Trophoblast cell (in vitro differentiated cells and primary cell): ENCODE measurements at regions not wholly inside any gene's neighbourhood (a gene's known extent, or its start where the extent isn't known, plus 50 kb on each side); places are given as distances from the start of the nearest gene placed in this dataset.
"Not testable (repeated sequence)": the region's sequence is repeated elsewhere in the genome, so short reads cannot be mapped to it uniquely, and the experiment has no call there.

Experiments used
- DNase-seq, 2 donors: peaks; one replicate each; pipeline ENCODE4 v3.0.0-alpha.2; 2016
- H2AFZ ChIP-seq: 2 replicates; pipeline ENCODE4 v1.6.1; 2013; ENCODE audit warnings: low read length, moderate library complexity, mild to moderate bottlenecking; ENCODE audit not compliant: insufficient read depth, poor library complexity
- H2AK5ac ChIP-seq: 2 replicates; pipeline ENCODE4 v1.6.1; 2013; ENCODE audit warnings: mild to moderate bottlenecking, low read length
- H2BK120ac ChIP-seq: 2 replicates; pipeline ENCODE4 v1.6.1; 2013; ENCODE audit warnings: low read length, mild to moderate bottlenecking, moderate library complexity; ENCODE audit not compliant: insufficient read depth, poor library complexity
- H2BK12ac ChIP-seq: 2 replicates; pipeline ENCODE4 v1.6.1; 2013; ENCODE audit warnings: mild to moderate bottlenecking, low read length, moderate library complexity
- H2BK5ac ChIP-seq: 2 replicates; pipeline ENCODE4 v1.6.1; 2013; ENCODE audit warnings: low read length, low read depth, moderate library complexity, mild to moderate bottlenecking; ENCODE audit not compliant: poor library complexity
- H3K14ac ChIP-seq: 2 replicates; pipeline ENCODE4 v1.6.1; 2013; ENCODE audit warnings: mild to moderate bottlenecking, low read length
- H3K18ac ChIP-seq: 2 replicates; pipeline ENCODE4 v1.6.1; 2013; ENCODE audit warnings: mild to moderate bottlenecking, low read length
- H3K23ac ChIP-seq: 2 replicates; pipeline ENCODE4 v1.6.1; 2013; ENCODE audit warnings: low read length
- H3K27ac ChIP-seq: 2 replicates; pipeline ENCODE4 v1.5.1; 2013; ENCODE audit warnings: low read depth, mild to moderate bottlenecking, inconsistent platforms, low read length, moderate library complexity
- H3K27me3 ChIP-seq: 2 replicates; pipeline ENCODE4 v1.6.1; 2013; ENCODE audit warnings: inconsistent platforms, mild to moderate bottlenecking, low read length, moderate library complexity; ENCODE audit not compliant: insufficient read depth
- H3K36me3 ChIP-seq, 2 experiments: 1 replicate in 1 of 2; 2 replicates in 1 of 2; pipeline ENCODE4 v1.6.1; 2013; ENCODE audit warnings: low read length in 2 of 2, mild to moderate bottlenecking in 2 of 2, moderate library complexity in 1 of 2; ENCODE audit not compliant: insufficient read depth in 2 of 2, control insufficient read depth in 1 of 2
- H3K4ac ChIP-seq: 2 replicates; pipeline ENCODE4 v1.6.1; 2013; ENCODE audit warnings: low read depth, mild to moderate bottlenecking, low read length, moderate library complexity
- H3K4me1 ChIP-seq, 2 experiments: 1 replicate in 1 of 2; 2 replicates in 1 of 2; pipeline ENCODE4 v1.6.1; 2013; ENCODE audit warnings: low read length in 2 of 2, mild to moderate bottlenecking in 2 of 2, moderate library complexity in 1 of 2; ENCODE audit not compliant: insufficient read depth in 2 of 2, control insufficient read depth in 1 of 2
- H3K4me2 ChIP-seq: 2 replicates; pipeline ENCODE4 v1.6.1; 2013; ENCODE audit warnings: inconsistent platforms, mild to moderate bottlenecking, low read length, moderate library complexity
- H3K4me3 ChIP-seq: 2 replicates; pipeline ENCODE4 v1.5.1; 2013; ENCODE audit warnings: mild to moderate bottlenecking, low read depth, low read length, inconsistent platforms
- H3K79me1 ChIP-seq: one replicate; pipeline ENCODE4 v1.6.1; 2013; ENCODE audit warnings: low read length
- H3K79me2 ChIP-seq: 2 replicates; pipeline ENCODE4 v1.6.1; 2013; ENCODE audit warnings: low read length, mild to moderate bottlenecking; ENCODE audit not compliant: control insufficient read depth, insufficient read depth, poor library complexity
- H3K9ac ChIP-seq: 2 replicates; pipeline ENCODE4 v1.6.1; 2013; ENCODE audit warnings: mild to moderate bottlenecking, low read length
- H3K9me3 ChIP-seq: 2 replicates; pipeline ENCODE4 v1.6.1; 2013; ENCODE audit warnings: low read depth, mild to moderate bottlenecking, control low read depth, inconsistent platforms, low read length; ENCODE audit not compliant: insufficient read depth
- H4K12ac ChIP-seq: 2 replicates; pipeline ENCODE4 v1.6.1; 2013; ENCODE audit warnings: low read depth, mild to moderate bottlenecking, low read length, moderate library complexity
- H4K8ac ChIP-seq: 2 replicates; pipeline ENCODE4 v1.6.1; 2013; ENCODE audit warnings: low read depth, mild to moderate bottlenecking, low read length, moderate library complexity
- H4K91ac ChIP-seq: one replicate; pipeline ENCODE4 v1.6.1; 2013; ENCODE audit warnings: low read depth, mild to moderate bottlenecking, low read length, moderate library complexity
- WGBS: extraction: QIAGEN DNeasy Blood & Tissue Kit; methylation state at CpG from one replicate; pipeline ENCODE4 v1.1.7; 2013; ENCODE audit warnings: missing lambda C conversion rate; ENCODE audit not compliant: insufficient read length, insufficient coverage; ENCODE audit errors: extremely low coverage; 5-methylcytosine and 5-hydroxymethylcytosine counted together

- H3K79me2 ChIP-seq, H3K14ac ChIP-seq, H3K4me1 ChIP-seq, H2BK5ac ChIP-seq, H4K8ac ChIP-seq, H2AFZ ChIP-seq, H4K12ac ChIP-seq, H2BK120ac ChIP-seq, DNase-seq, H2BK12ac ChIP-seq, H3K79me1 ChIP-seq, H3K4me2 ChIP-seq, H2AK5ac ChIP-seq, H3K4ac ChIP-seq, H3K36me3 ChIP-seq, H3K18ac ChIP-seq, H4K91ac ChIP-seq, H3K23ac ChIP-seq, H3K27me3 ChIP-seq, H3K4me3 ChIP-seq, H3K9ac ChIP-seq, H3K9me3 ChIP-seq, H3K27ac ChIP-seq: not testable (repeated sequence)
- WGBS = no CpG with 5 or more reads among the region's 30 CpGs
Measured at GRCh38 chr7:69393912-69394311, 204.4 kb upstream of the AUTS2 start.

- Histone ChIP-seq H3K79me2 (no peaks in the 10 kb centered on the region), H3K27me3 (no peaks in the 10 kb centered on the region)
Measured at GRCh38 chr7:69395061-69395714, 203.1 kb upstream of the AUTS2 start.

GRCh38 chr7:69398986-69399385, 199.3 kb upstream of the AUTS2 start:
- Histone ChIP-seq H2BK120ac (no peak overlapping the region), H2BK5ac (no peak overlapping the region), H3K27me3 (no peaks in the 10 kb centered on the region), H3K79me2 (no peaks in the 10 kb centered on the region), H3K4me2 (no peak overlapping the region), H2AK5ac (no peak overlapping the region), H3K27ac (no peak overlapping the region), H3K23ac (no peak overlapping the region), H3K4me3 (no peak overlapping the region), H4K12ac (no peak overlapping the region), H3K9ac (no peak overlapping the region), H3K36me3 (no peaks in the 10 kb centered on the region), H3K9me3 (no peaks in the 10 kb centered on the region), H3K14ac (no peak overlapping the region), H2BK12ac (no peak overlapping the region), H2AFZ (no peak overlapping the region), H3K4ac (no peak overlapping the region), H3K4me1 (peaks cover 2 to 6% of the 10 kb centered on the region in 2 experiments), H4K91ac (no peak overlapping the region), H3K18ac (no peak overlapping the region), H3K79me1 (no peaks in the 10 kb centered on the region), H4K8ac (no peak overlapping the region)
- no peak for DNase-seq
- WGBS = no CpG with 5 or more reads among the region's 4 CpGs

More at GRCh38 chr7:69395061-69395714, 203.1 kb upstream of the AUTS2 start:
- H3K9me3 ChIP-seq = no peaks in the 10 kb centered on the region
- H3K14ac ChIP-seq = no peak overlapping the region
- H3K18ac ChIP-seq = no peak overlapping the region
- no peak overlapping the region for H3K27ac ChIP-seq
- no CpG with 5 or more reads among the region's 8 CpGs for WGBS
- H2AFZ ChIP-seq = no peak overlapping the region
- no peak overlapping the region for H2BK120ac ChIP-seq
- no peak overlapping the region for H3K4me3 ChIP-seq
- no peak overlapping the region for H3K4me2 ChIP-seq
- H3K9ac ChIP-seq = no peak overlapping the region
- no peak overlapping the region for H4K8ac ChIP-seq
- H3K36me3 ChIP-seq = no peaks in the 10 kb centered on the region
- no peak overlapping the region for H2BK12ac ChIP-seq
- H4K12ac ChIP-seq = no peak overlapping the region
- H3K4ac ChIP-seq = no peak overlapping the region
- H3K79me1 ChIP-seq = no peaks in the 10 kb centered on the region
- H3K23ac ChIP-seq = no peak overlapping the region
- H3K4me1 ChIP-seq = peaks cover 2 to 6% of the 10 kb centered on the region in 2 experiments
- no peak overlapping the region for H2AK5ac ChIP-seq
- H2BK5ac ChIP-seq = no peak overlapping the region
- DNase-seq = no peak
- H4K91ac ChIP-seq = no peak overlapping the region

- H3K4me2 ChIP-seq = no peak overlapping the region
- no peak overlapping the region for H3K14ac ChIP-seq
- H3K27me3 ChIP-seq = no peaks in the 10 kb centered on the region
- no peak overlapping the region for H4K12ac ChIP-seq
- no peak overlapping the region for H2AFZ ChIP-seq
- peaks cover 2 to 6% of the 10 kb centered on the region in 2 experiments for H3K4me1 ChIP-seq
- no peak overlapping the region for H3K4me3 ChIP-seq
- H3K27ac ChIP-seq = no peak overlapping the region
- no peak overlapping the region for H2BK120ac ChIP-seq
- no peak overlapping the region for H3K9ac ChIP-seq
- no peak for DNase-seq
- no peaks in the 10 kb centered on the region for H3K79me1 ChIP-seq
- no peak overlapping the region for H2BK5ac ChIP-seq
- no peak overlapping the region for H3K4ac ChIP-seq
- H4K8ac ChIP-seq = no peak overlapping the region
- H3K9me3 ChIP-seq = no peaks in the 10 kb centered on the region
- H3K18ac ChIP-seq = no peak overlapping the region
- H4K91ac ChIP-seq = no peak overlapping the region
- H2BK12ac ChIP-seq = no peak overlapping the region
- H3K79me2 ChIP-seq = no peaks in the 10 kb centered on the region
- no peak overlapping the region for H2AK5ac ChIP-seq
- H3K36me3 ChIP-seq = no peaks in the 10 kb centered on the region
- H3K23ac ChIP-seq = no peak overlapping the region
Measured at GRCh38 chr7:69399401-69399800, 198.9 kb upstream of the AUTS2 start.
